ENCODE measurements at regions not wholly inside any gene's neighbourhood (a gene's known extent, or its start where the extent isn't known, plus 50 kb on each side); places are given as distances from the start of the nearest gene placed in this dataset.

DNA sequence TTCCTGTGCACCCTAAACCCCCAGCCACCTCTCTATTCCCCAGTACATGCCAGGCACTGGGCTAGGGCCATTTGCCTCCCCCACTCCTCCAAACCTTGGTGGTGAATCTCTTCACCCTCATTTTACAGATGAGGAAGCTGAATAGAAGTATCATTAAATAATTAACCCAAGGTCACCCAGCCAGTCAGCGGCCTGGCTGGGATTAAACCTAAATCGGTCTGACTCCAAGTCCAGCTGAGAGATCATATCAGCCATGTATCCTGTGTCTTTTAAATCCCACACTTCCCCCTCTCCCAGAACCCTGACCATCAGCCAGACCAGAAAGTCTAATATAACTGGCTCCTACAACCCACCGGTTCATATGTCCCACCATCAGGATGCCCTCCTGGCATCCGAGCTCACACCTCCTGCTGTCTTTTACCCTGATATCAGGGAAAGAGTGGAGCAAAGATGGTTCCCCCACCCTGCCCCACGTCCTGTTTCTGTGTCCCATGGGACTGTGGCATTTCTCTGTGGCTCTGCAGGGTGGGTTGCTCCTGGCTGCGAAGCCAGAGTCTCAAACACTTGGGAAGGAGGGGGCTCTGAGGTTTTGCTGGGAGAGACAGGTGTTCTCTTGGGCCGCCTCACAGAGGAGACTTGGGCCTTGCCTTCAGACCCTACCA is 145.3 kb downstream of the VEGFA start:
- intact Hi-C loops (cut with DNase I; ENCODE audit: low total_unique reads) (loop anchor here (2.0 kb wide), 1 partner anchor 33 kb away; no protein-coding TSS in a partner anchor), in situ Hi-C loops (cut with MboI; ENCODE audit: low sequenced_read_pairs in 4 of 4) (no loop called here)
- H3K4me1 ChIP-seq: peaks cover 6 to 13% of the 10 kb centered on the region in 2 donors
- H3K4me3 ChIP-seq: no peak overlapping the region
- DNase-seq (no peak), ATAC-seq (no peak)
- TF ChIP-seq, protein P1, sequence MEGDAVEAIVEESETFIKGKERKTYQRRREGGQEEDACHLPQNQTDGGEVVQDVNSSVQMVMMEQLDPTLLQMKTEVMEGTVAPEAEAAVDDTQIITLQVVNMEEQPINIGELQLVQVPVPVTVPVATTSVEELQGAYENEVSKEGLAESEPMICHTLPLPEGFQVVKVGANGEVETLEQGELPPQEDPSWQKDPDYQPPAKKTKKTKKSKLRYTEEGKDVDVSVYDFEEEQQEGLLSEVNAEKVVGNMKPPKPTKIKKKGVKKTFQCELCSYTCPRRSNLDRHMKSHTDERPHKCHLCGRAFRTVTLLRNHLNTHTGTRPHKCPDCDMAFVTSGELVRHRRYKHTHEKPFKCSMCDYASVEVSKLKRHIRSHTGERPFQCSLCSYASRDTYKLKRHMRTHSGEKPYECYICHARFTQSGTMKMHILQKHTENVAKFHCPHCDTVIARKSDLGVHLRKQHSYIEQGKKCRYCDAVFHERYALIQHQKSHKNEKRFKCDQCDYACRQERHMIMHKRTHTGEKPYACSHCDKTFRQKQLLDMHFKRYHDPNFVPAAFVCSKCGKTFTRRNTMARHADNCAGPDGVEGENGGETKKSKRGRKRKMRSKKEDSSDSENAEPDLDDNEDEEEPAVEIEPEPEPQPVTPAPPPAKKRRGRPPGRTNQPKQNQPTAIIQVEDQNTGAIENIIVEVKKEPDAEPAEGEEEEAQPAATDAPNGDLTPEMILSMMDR (IDR thresholded peaks at IDR 0.05 in 4 of 5, conservative IDR thresholded peaks at IDR 0.05 in 1 of 5): no peak
- TF ChIP-seq POLR2A (IDR thresholded peaks at IDR 0.05): no peak
- H3K27me3 ChIP-seq: no peaks in the 10 kb centered on the region
- no peak overlapping the region for H3K27ac ChIP-seq
- no peaks in the 10 kb centered on the region for H3K36me3 ChIP-seq
- no peaks in the 10 kb centered on the region for H3K9me3 ChIP-seq

DNA sequence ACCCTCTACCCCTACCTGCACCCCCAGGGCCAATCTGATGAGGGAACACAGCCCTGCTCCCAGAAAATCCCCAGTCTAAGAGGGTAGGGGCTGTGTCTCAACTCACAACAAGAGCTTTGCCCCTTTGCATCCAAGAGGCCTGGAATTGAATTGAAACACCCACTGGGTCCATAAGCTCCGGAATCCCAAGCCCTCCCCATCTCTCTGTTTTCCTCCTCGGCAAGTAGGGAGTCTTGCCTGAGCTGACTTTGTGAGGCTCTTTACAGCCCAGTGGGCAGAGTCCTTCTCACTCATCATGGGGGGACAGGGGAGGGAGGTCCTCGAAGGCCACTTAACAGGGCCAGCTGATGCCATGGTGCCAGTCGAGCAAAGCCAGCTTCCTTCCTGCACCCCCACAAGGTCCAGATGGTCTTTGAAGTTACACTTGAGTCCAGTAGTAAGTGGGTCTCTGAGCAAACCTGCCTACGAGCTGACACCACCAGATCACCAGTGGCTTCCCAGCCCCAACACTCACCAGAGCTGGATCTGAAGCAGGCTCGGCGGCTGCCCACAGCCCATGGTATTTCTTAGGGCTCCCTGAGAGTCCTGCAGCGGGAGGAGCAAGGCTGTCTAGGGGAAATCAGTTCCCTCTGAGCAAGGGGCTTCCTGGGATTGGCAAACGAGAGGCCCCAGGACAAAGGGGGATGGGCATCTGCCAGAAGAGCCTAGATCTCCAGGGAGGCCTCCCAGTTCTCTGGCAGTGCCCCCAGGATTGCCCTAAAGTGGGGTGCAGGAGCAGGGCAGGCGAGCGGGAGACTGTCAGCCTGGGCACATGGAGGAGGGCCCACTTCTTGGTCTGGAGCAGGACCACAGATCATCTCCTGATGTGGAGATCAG is 144.5 kb downstream of the VEGFA start:
- ATAC-seq (no peak), DNase-seq (no peak)
- no peaks in the 10 kb centered on the region for H3K9me3 ChIP-seq
- TF ChIP-seq POLR2A (IDR thresholded peaks at IDR 0.05): no peak
- TF ChIP-seq, protein P1 (IDR thresholded peaks at IDR 0.05 in 4 of 5, conservative IDR thresholded peaks at IDR 0.05 in 1 of 5): no peak
- in situ Hi-C loops (cut with MboI; ENCODE audit: low sequenced_read_pairs in 4 of 4) (no loop called here), intact Hi-C loops (cut with DNase I; ENCODE audit: low total_unique reads) (loop anchor here (2.0 kb wide), 1 partner anchor 34 kb away; no protein-coding TSS in a partner anchor)
- H3K4me1 ChIP-seq: peaks cover 6 to 13% of the 10 kb centered on the region in 2 donors
- H3K27me3 ChIP-seq: no peaks in the 10 kb centered on the region
- H3K36me3 ChIP-seq: no peaks in the 10 kb centered on the region
- H3K4me3 ChIP-seq: no peak overlapping the region
- no peak overlapping the region for H3K27ac ChIP-seq

DNA sequence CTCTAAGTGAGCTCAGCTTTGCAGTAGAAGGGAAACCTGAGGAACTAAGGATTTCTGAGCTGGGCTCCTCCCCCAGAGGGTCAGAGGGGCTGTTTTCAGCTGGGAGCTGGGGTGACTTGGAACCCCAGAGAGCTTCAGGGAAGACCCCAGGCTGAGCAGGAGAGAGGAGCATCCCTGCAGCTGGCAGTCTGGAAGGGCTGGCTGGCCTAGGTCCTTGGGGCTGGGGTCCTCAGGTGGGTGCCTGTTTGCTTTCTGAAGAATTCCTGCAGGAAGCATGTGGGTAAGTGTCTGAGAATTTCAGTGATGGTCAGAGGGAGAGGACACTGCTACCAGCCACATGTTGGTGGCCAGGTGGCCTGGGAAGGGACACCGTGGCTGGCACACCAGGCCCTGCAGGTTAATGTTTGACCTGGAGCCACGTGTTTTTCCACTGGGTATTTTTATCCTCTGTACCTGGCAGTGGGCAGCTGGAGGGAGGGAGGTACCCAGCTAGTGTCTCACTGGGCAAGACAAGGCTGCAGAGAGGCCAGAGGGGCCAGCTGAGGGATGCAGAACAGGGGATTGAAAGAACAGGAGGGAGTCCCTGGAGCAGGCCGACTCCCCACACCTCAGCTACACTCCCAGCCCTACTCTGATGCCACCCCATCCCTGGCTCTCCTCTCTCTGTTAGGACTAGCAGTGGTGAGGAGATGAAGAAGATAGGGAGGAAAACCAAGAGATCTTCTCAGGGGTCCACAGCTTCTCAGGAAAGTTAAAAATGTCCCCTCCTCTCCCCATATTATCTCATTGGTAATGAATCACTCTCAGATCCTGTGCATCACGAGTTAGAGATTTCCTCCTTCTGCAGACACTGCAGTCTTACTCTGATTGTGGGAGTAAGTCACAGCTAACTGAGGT is 143.6 kb downstream of the VEGFA start:
- Histone ChIP-seq H3K4me3 (no peak overlapping the region), H3K36me3 (no peaks in the 10 kb centered on the region), H3K27ac (no peak overlapping the region), H3K27me3 (no peaks in the 10 kb centered on the region), H3K4me1 (peaks cover 6 to 13% of the 10 kb centered on the region in 2 donors), H3K9me3 (no peaks in the 10 kb centered on the region)
- in situ Hi-C loops (cut with MboI; ENCODE audit: low sequenced_read_pairs in 4 of 4): no loop called here
- ATAC-seq (no peak), DNase-seq (no peak)
- TF ChIP-seq POLR2A (IDR thresholded peaks at IDR 0.05): no peak
- TF ChIP-seq, protein P1 (IDR thresholded peaks at IDR 0.05 in 4 of 5, conservative IDR thresholded peaks at IDR 0.05 in 1 of 5): no peak
- intact Hi-C loops (cut with DNase I; ENCODE audit: low total_unique reads): loop anchor here (2.0 kb wide), 1 partner anchor 35 kb away; no protein-coding TSS in a partner anchor

DNA sequence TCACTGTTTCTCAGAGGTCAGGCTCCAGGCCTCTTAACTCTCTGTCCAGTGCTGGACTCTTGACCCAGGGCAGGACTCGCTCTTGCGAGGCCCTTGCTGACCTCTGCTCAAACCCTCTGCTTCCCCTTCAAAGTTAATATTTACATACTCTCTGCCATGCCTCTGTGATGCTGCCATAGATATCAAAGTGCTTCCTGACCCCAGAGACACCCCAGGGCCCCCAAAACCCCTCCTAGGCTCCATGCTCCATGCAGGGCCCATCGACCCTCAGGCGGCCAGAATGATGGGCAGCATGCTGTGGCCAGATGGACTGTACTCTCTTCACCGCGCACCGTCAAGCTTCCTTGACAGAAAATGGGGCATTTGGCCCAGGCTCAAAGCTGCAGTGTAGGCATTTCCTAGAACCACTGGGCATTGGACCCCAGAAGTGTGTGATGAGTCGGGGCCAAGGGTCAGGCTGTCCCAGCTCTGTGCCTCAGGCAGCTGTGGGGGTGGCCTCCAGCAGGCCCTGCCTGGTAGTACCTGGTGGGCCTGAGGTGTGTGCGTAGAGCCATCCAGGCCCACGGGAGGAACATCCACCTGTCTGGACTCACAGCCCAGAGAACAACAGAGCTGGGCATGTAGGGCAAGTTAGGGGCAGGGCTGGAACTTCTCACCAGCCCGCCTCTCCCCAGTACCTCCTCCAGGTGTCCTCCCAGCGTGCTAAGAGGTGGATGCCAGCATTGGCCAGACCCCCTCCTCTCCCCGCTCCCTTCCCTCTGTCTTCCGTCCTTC is 142.8 kb downstream of the VEGFA start:
- no peak overlapping the region for H3K27ac ChIP-seq
- no peak overlapping the region for H3K4me3 ChIP-seq
- no peaks in the 10 kb centered on the region for H3K9me3 ChIP-seq
- no peaks in the 10 kb centered on the region for H3K36me3 ChIP-seq
- intact Hi-C loops (cut with DNase I; ENCODE audit: low total_unique reads): no loop called here
- in situ Hi-C loops (cut with MboI; ENCODE audit: low sequenced_read_pairs in 4 of 4): no loop called here
- ATAC-seq (no peak), DNase-seq (no peak)
- TF ChIP-seq, protein P1 (IDR thresholded peaks at IDR 0.05 in 4 of 5, conservative IDR thresholded peaks at IDR 0.05 in 1 of 5): no peak
- TF ChIP-seq POLR2A (IDR thresholded peaks at IDR 0.05): no peak
- no peaks in the 10 kb centered on the region for H3K27me3 ChIP-seq
- H3K4me1 ChIP-seq: peaks cover 6 to 13% of the 10 kb centered on the region in 2 donors
